DMS53 treated with DMSO at 0.1 percent for 48 hours (cell line): ENCODE measurements at regions not wholly inside any gene's neighbourhood (a gene's known extent, or its start where the extent isn't known, plus 50 kb on each side); places are given as distances from the start of the nearest gene placed in this dataset.
"Not testable (repeated sequence)": the region's sequence is repeated elsewhere in the genome, so short reads cannot be mapped to it uniquely, and the experiment has no call there.

ENCODE experiments used
- DNase-seq: peaks from one replicate; lab custom pipeline; 2025; ENCODE audit not compliant: unreplicated experiment; lab: John Stamatoyannopoulos, UW

- DNase-seq, result no peak
Measured at GRCh38 chr11:21924262-21924661, 268.6 kb upstream of the ANO5 start.

GRCh38 chr11:21927628-21928027 is 265.3 kb upstream of the ANO5 start:
- no peak for DNase-seq

- no peak for DNase-seq
Measured at GRCh38 chr11:21928847-21929246, 264.0 kb upstream of the ANO5 start.

GRCh38 chr11:21930408-21930807 is 262.5 kb upstream of the ANO5 start:
- DNase-seq, result no peak

- DNase-seq, result no peak
Measured at GRCh38 chr11:21931436-21932101, 261.3 kb upstream of the ANO5 start.

- DNase-seq, result peak; percentile 19
Measured at GRCh38 chr11:21933095-21933494, 259.8 kb upstream of the ANO5 start.

GRCh38 chr11:21944577-21944976 is 248.3 kb upstream of the ANO5 start:
- DNase-seq, result no peak

GRCh38 chr11:21948876-21949275 is 244.0 kb upstream of the ANO5 start:
- DNase-seq, result peak; percentile 48

- peak; percentile 66 for DNase-seq
Measured at GRCh38 chr11:21949763-21950413, 243.0 kb upstream of the ANO5 start.

GRCh38 chr11:21963013-21963412 is 229.9 kb upstream of the ANO5 start:
- no peak for DNase-seq

- DNase-seq, result no peak
Measured at GRCh38 chr11:21965221-21965620, 227.7 kb upstream of the ANO5 start.

- DNase-seq, result no peak
Measured at GRCh38 chr11:21968702-21969101, 224.2 kb upstream of the ANO5 start.

- no peak for DNase-seq
Measured at GRCh38 chr11:21969841-21970240, 223.0 kb upstream of the ANO5 start.

GRCh38 chr11:21975242-21975641 is 217.6 kb upstream of the ANO5 start:
- peak; percentile 29 for DNase-seq

- DNase-seq, result no peak
Measured at GRCh38 chr11:21976210-21976609, 216.7 kb upstream of the ANO5 start.

GRCh38 chr11:21983431-21983830 is 209.5 kb upstream of the ANO5 start:
- DNase-seq, result no peak

GRCh38 chr11:21986361-21986760 is 206.5 kb upstream of the ANO5 start:
- DNase-seq, result no peak

GRCh38 chr11:21987261-21987660 is 205.6 kb upstream of the ANO5 start:
- DNase-seq, result no peak

GRCh38 chr11:21988477-21988876 is 204.4 kb upstream of the ANO5 start:
- DNase-seq, result no peak

- not testable (repeated sequence) for DNase-seq
Measured at GRCh38 chr11:22001803-22002202, 191.1 kb upstream of the ANO5 start.

- no peak for DNase-seq
Measured at GRCh38 chr11:22006901-22007300, 186.0 kb upstream of the ANO5 start.

- DNase-seq, result no peak
Measured at GRCh38 chr11:22031791-22032190, 161.1 kb upstream of the ANO5 start.

- no peak for DNase-seq
Measured at GRCh38 chr11:22037505-22037904, 155.4 kb upstream of the ANO5 start.
